OCI-LY3 (cell line): ENCODE measurements at regions not wholly inside any gene's neighbourhood (a gene's known extent, or its start where the extent isn't known, plus 50 kb on each side); places are given as distances from the start of the nearest gene placed in this dataset.

ENCODE experiments used
- H2AFZ ChIP-seq: fragments of 200-600, 300-600 bp; shearing (Covaris generic); 2 replicates; pipeline ENCODE4 v1.6.0; 2014; ENCODE audit warnings: antibody characterized with exemption, low read depth, low read length
- H3K27ac ChIP-seq: fragments of 200-600, 300-600 bp; sonication (generic); 2 replicates; pipeline ENCODE4 v1.5.1; 2014; ENCODE audit warnings: mild to moderate bottlenecking, low read length, moderate library complexity, mixed read lengths
- H3K27me3 ChIP-seq: fragments of 200-600, 300-600 bp; sonication (generic); 2 replicates; pipeline ENCODE4 v1.6.1; 2014; ENCODE audit warnings: low read depth, low read length, mixed read lengths
- H3K36me3 ChIP-seq: fragments of 200-600, 300-600 bp; sonication (generic); replicated peaks from 2 replicates; pipeline ENCODE3; 2014; ENCODE audit warnings: low read depth, low read length, mixed read lengths
- H3K4me1 ChIP-seq: fragments of 300-600, 200-600 bp; sonication (generic); 2 replicates; pipeline ENCODE4 v1.6.1; 2014; ENCODE audit warnings: low read length, mixed read lengths
- H3K4me2 ChIP-seq: fragments of 200-600, 300-600 bp; sonication (generic); 2 replicates; pipeline ENCODE4 v1.6.1; 2014; ENCODE audit warnings: low read length, mixed read lengths
- H3K4me3 ChIP-seq: fragments of 300-600, 200-600 bp; sonication (generic); 2 replicates; pipeline ENCODE4 v1.5.1; 2014; ENCODE audit warnings: antibody characterized with exemption, mild to moderate bottlenecking, low read length, moderate library complexity
- H3K79me2 ChIP-seq: fragments of 300-600, 200-600 bp; shearing (Covaris generic); 2 replicates; pipeline ENCODE4 v1.6.1; 2014; ENCODE audit warnings: mild to moderate bottlenecking, low read length, mixed read lengths
- H3K9ac ChIP-seq: fragments of 300-600, 200-600 bp; shearing (Covaris generic); 2 replicates; pipeline ENCODE4 v1.6.0; 2014; ENCODE audit warnings: mild to moderate bottlenecking, low read length, moderate library complexity
- H3K9me3 ChIP-seq: fragments of 200-600, 300-600 bp; shearing (Covaris generic); 2 replicates; pipeline ENCODE4 v1.6.1; 2014; ENCODE audit warnings: low read length, mixed read lengths; ENCODE audit not compliant: insufficient read depth
- H4K20me1 ChIP-seq: fragments of 200-600, 300-600 bp; sonication (generic); 2 replicates; pipeline ENCODE4 v1.6.1; 2016; ENCODE audit warnings: low read length, mixed read lengths; ENCODE audit not compliant: insufficient read depth
- EZH2phosphoT487 ChIP-seq: fragments of 200-600 bp; shearing (Covaris generic); IDR thresholded peaks from 2 replicates; pipeline ENCODE4 v1.6.1; 2018; ENCODE audit warnings: antibody characterized with exemption, mixed run types, low read depth
- TF ChIP-seq, protein P1 (sequence below): fragments of 200-600, 300-600 bp; sonication (generic); IDR thresholded peaks from 2 replicates; pipeline ENCODE4 v1.5.1; 2014; ENCODE audit warnings: antibody characterized with exemption, low read length, low read depth

GRCh38 chr13:44307255-44307654, 66.4 kb upstream of the SERP2 start:
- H4K20me1 ChIP-seq = no peaks in the 10 kb centered on the region
- H3K4me3 ChIP-seq = no peak overlapping the region
- H3K9me3 ChIP-seq = no peaks in the 10 kb centered on the region
- H3K27me3 ChIP-seq = peaks cover 61% of the 10 kb centered on the region
- no peak overlapping the region for H3K9ac ChIP-seq
- H3K4me1 ChIP-seq = no peaks in the 10 kb centered on the region
- H3K36me3 ChIP-seq = no peaks in the 10 kb centered on the region
- H3K79me2 ChIP-seq = no peaks in the 10 kb centered on the region
- H2AFZ ChIP-seq = no peak overlapping the region
- H3K4me2 ChIP-seq = no peak overlapping the region
- TF ChIP-seq, protein P1, sequence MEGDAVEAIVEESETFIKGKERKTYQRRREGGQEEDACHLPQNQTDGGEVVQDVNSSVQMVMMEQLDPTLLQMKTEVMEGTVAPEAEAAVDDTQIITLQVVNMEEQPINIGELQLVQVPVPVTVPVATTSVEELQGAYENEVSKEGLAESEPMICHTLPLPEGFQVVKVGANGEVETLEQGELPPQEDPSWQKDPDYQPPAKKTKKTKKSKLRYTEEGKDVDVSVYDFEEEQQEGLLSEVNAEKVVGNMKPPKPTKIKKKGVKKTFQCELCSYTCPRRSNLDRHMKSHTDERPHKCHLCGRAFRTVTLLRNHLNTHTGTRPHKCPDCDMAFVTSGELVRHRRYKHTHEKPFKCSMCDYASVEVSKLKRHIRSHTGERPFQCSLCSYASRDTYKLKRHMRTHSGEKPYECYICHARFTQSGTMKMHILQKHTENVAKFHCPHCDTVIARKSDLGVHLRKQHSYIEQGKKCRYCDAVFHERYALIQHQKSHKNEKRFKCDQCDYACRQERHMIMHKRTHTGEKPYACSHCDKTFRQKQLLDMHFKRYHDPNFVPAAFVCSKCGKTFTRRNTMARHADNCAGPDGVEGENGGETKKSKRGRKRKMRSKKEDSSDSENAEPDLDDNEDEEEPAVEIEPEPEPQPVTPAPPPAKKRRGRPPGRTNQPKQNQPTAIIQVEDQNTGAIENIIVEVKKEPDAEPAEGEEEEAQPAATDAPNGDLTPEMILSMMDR = no peak
- no peak for TF ChIP-seq EZH2phosphoT487
- H3K27ac ChIP-seq = no peak overlapping the region

GRCh38 chr13:44307844-44308243, 65.8 kb upstream of the SERP2 start:
- no peak overlapping the region for H3K4me3 ChIP-seq
- H3K9me3 ChIP-seq = no peaks in the 10 kb centered on the region
- H3K27me3 ChIP-seq = peaks cover 61% of the 10 kb centered on the region
- no peaks in the 10 kb centered on the region for H4K20me1 ChIP-seq
- H3K4me1 ChIP-seq = no peaks in the 10 kb centered on the region
- no peaks in the 10 kb centered on the region for H3K36me3 ChIP-seq
- no peak overlapping the region for H3K4me2 ChIP-seq
- no peak for TF ChIP-seq EZH2phosphoT487
- TF ChIP-seq, protein P1 = no peak
- H3K27ac ChIP-seq = no peak overlapping the region
- no peak overlapping the region for H3K9ac ChIP-seq
- no peaks in the 10 kb centered on the region for H3K79me2 ChIP-seq
- no peak overlapping the region for H2AFZ ChIP-seq

DNA sequence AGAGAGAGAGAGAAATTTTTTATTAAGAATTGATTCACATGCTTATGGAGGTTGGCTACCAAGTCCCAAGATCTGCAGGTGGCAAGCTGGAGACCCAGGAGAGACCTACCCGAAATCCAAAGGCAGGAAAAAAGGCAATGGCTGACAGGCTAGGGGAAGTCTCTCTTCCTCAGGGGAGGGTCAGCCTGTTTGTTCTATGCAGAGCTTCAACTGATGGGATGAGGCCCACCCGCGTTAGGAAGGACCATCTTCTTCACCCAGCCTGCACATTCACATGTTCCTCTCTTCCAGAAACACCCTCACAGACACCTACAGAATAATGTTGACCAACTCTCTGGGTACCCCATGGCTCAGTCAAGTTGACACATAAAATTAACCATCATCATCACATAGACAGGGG, 65.3 kb upstream of the SERP2 start:
- Histone ChIP-seq H3K27ac (no peak overlapping the region), H3K27me3 (peaks cover 66% of the 10 kb centered on the region)

DNA sequence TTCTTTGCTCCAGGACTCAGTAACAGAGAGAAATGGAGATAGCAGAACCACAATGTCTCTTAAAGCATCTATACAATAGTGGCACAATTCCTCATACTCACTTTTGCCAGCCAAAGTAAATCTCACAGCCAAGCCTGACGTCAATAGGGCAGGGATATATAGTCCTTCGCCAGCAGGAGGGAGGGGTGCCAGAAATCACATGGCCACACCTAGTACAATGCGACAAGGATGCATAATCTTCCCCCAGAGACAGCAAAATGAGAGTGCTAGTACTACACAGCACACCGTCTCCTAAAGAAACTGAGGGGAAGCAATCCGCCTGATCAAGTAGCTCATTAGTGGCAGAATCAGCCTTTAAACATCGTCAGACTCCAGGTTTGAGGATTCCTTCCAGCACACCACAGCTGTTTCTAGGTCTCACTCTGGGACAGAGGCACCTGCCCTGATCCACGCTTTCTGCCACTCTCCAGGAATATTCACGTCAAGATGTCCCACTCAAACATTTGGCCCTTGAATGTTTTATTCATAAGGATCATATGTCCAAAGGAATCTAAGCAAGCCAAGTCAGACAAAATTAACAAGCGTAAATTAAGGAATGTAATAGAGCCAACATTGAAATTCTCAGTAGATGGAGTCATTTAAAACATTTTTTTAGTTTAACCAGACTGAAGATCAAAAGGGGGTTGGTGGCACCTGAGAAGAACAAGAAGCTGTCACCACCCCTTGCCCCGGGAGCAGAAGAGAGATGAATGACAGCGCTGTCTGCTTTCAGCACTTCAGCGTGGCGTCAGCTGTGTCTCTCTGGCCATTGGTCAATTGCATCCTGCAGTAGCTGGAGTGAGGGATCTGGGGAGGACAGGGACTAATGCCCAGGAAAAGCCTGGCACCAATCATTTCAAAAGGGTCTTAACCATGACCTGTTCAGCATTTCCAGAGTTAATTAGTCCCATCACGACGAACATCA, 63.5 kb upstream of the SERP2 start:
- no peaks in the 10 kb centered on the region; the same call in 1 of the 2 replicates for H3K4me1 ChIP-seq
- no peak overlapping the region for H3K4me3 ChIP-seq
- no peak overlapping the region for H2AFZ ChIP-seq
- H3K79me2 ChIP-seq = no peaks in the 10 kb centered on the region
- no peak overlapping the region for H3K4me2 ChIP-seq
- no peaks in the 10 kb centered on the region for H4K20me1 ChIP-seq
- H3K9ac ChIP-seq = no peak overlapping the region
- TF ChIP-seq, protein P1 = no peak
- TF ChIP-seq EZH2phosphoT487 = no peak
- no peak overlapping the region for H3K27ac ChIP-seq
- H3K27me3 ChIP-seq = peaks cover 67% of the 10 kb centered on the region
- H3K36me3 ChIP-seq = no peaks in the 10 kb centered on the region
- no peaks in the 10 kb centered on the region for H3K9me3 ChIP-seq

More for the DNA sequence above, 65.3 kb upstream of the SERP2 start:
- Histone ChIP-seq H4K20me1 (no peaks in the 10 kb centered on the region), H2AFZ (no peak overlapping the region), H3K79me2 (no peaks in the 10 kb centered on the region), H3K36me3 (no peaks in the 10 kb centered on the region), H3K4me1 (no peaks in the 10 kb centered on the region), H3K9me3 (no peaks in the 10 kb centered on the region), H3K9ac (no peak overlapping the region), H3K4me3 (no peak overlapping the region), H3K4me2 (no peak overlapping the region)
- TF ChIP-seq, protein P1 = no peak
- TF ChIP-seq EZH2phosphoT487 = no peak
